Upper lobe of right lung (tissue), 1 donor: ENCODE measurements at regions not wholly inside any gene's neighbourhood (a gene's known extent, or its start where the extent isn't known, plus 50 kb on each side); places are given as distances from the start of the nearest gene placed in this dataset.

ENCODE experiments used
- ATAC-seq: fragments of 200-7000 bp; cut with Tn5 transposase; one replicate; pipeline ENCODE4 v1.9.1; 2020; ENCODE audit warnings: mild to moderate bottlenecking, moderate library complexity
- DNase-seq: peaks from one replicate; pipeline ENCODE4 v3.0.0-alpha.2; 2020
- H3K27ac ChIP-seq: fragments of 200-600 bp; one replicate; pipeline ENCODE4 v1.8.0; 2022
- H3K27me3 ChIP-seq: fragments of 200-600 bp; one replicate; pipeline ENCODE4 v1.8.0; 2022; ENCODE audit warnings: mild to moderate bottlenecking
- H3K36me3 ChIP-seq: fragments of 200-600 bp; one replicate; pipeline ENCODE4 v1.8.0; 2022
- H3K4me1 ChIP-seq: fragments of 200-600 bp; one replicate; pipeline ENCODE4 v1.8.0; 2022
- H3K4me3 ChIP-seq: fragments of 200-600 bp; one replicate; pipeline ENCODE4 v1.8.0; 2022; ENCODE audit warnings: mild to moderate bottlenecking
- H3K9me3 ChIP-seq: fragments of 200-600 bp; one replicate; pipeline ENCODE4 v1.8.0; 2022
- CTCF ChIP-seq: fragments of 200-600 bp; IDR thresholded peaks from one replicate; pipeline ENCODE4 v1.8.0; 2022; ENCODE audit warnings: antibody characterized with exemption
- intact Hi-C: fragments of 100-400 bp; cut with DNase I; formaldehyde crosslinking; loops from one replicate; pipeline ENCODE4 v1.11.0; 2022
- donor health status: DM: no; HTN: yes; CAD: no; lungs with severe emphysema.

GRCh38 chr10:20972925-20973324, 75.8 kb upstream of the NEBL start:
- ATAC-seq (no peak), DNase-seq (no peak)
- no peaks in the 10 kb centered on the region for H3K36me3 ChIP-seq
- H3K4me1 ChIP-seq = no peaks in the 10 kb centered on the region
- no peaks in the 10 kb centered on the region for H3K9me3 ChIP-seq
- intact Hi-C loops = no loop called here
- H3K27me3 ChIP-seq = no peaks in the 10 kb centered on the region
- no peak overlapping the region for H3K4me3 ChIP-seq
- H3K27ac ChIP-seq = no peak overlapping the region
- TF ChIP-seq CTCF = no peak

GRCh38 chr10:20971901-20972300, 74.8 kb upstream of the NEBL start:
- H3K4me3 ChIP-seq = no peak overlapping the region
- no peak overlapping the region for H3K27ac ChIP-seq
- ATAC-seq = no peak
- H3K9me3 ChIP-seq = no peaks in the 10 kb centered on the region
- intact Hi-C loops = no loop called here
- no peaks in the 10 kb centered on the region for H3K4me1 ChIP-seq
- TF ChIP-seq CTCF = no peak
- H3K36me3 ChIP-seq = no peaks in the 10 kb centered on the region
- H3K27me3 ChIP-seq = no peaks in the 10 kb centered on the region
- DNase-seq = no peak

- Histone ChIP-seq H3K36me3 (no peaks in the 10 kb centered on the region), H3K27me3 (no peaks in the 10 kb centered on the region), H3K9me3 (no peaks in the 10 kb centered on the region), H3K4me3 (no peak overlapping the region), H3K27ac (no peak overlapping the region), H3K4me1 (no peaks in the 10 kb centered on the region)
- intact Hi-C loops = no loop called here
- TF ChIP-seq CTCF = no peak
- DNase-seq = no peak
- no peak for ATAC-seq
These were observed 73.6 kb upstream of the NEBL start for GRCh38 chr10:20970708-20971107.

- H3K27me3 ChIP-seq = no peaks in the 10 kb centered on the region
- no peak for DNase-seq
- no peak overlapping the region for H3K4me3 ChIP-seq
- no peak overlapping the region for H3K27ac ChIP-seq
- peak; percentile 39 for ATAC-seq
- H3K36me3 ChIP-seq = no peaks in the 10 kb centered on the region
- no peak for TF ChIP-seq CTCF
- no peaks in the 10 kb centered on the region for H3K9me3 ChIP-seq
- intact Hi-C loops = no loop called here
- H3K4me1 ChIP-seq = no peaks in the 10 kb centered on the region
These were observed 72.9 kb upstream of the NEBL start for GRCh38 chr10:20970044-20970443.

- Histone ChIP-seq H3K4me3 (no peak overlapping the region), H3K27ac (no peak overlapping the region), H3K36me3 (no peaks in the 10 kb centered on the region), H3K9me3 (no peaks in the 10 kb centered on the region), H3K4me1 (no peaks in the 10 kb centered on the region), H3K27me3 (no peaks in the 10 kb centered on the region)
- intact Hi-C loops = no loop called here
- no peak for DNase-seq
- no peak for ATAC-seq
- no peak for TF ChIP-seq CTCF
These were observed 69.3 kb upstream of the NEBL start for GRCh38 chr10:20966426-20966825.
